HG03558 (cell line): ENCODE measurements at regions not wholly inside any gene's neighbourhood (a gene's known extent, or its start where the extent isn't known, plus 50 kb on each side); places are given as distances from the start of the nearest gene placed in this dataset.

Source experiments
- ATAC-seq: cut with Tn5 transposase; IDR thresholded peaks from one replicate; pipeline ENCODE4 v1.9.1; 2021; ENCODE audit warnings: moderate number of reproducible peaks; ENCODE audit not compliant: unreplicated experiment; ENCODE audit errors: extremely low read depth

DNA sequence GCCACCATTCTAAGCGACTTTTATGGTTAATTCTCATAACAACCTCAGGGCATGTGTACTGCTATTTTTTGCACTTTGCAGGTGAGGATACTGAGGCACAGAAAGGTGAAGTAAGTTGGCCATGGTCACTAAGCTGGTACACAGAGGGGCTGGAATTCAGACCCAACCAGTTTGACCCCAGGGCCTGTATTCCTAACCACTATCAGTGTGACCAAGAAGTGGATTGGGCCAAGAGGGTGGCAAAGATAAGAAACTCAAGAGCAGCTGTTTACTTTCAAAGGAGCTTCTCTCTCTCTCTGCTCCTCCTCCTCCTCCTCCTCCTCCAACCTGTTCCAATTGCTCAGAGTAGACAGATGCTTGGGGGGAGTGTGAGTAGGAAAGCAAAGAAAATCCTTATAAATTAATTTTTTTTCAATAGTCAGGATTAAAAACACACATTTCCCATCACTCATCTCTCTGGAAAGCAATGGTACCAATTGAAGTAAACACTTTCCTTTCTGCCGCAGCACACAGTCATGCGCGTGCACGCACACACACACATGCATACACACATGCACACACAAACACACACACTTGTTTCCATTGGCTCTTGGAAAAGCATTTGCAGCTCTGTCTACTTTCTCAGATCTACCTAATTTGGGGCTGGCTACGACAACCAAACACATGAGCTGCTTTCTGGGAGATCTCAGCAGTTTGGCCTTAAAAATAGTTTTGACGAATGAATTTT is 736.7 kb upstream of the WWC1 start:
- no peak for ATAC-seq

DNA sequence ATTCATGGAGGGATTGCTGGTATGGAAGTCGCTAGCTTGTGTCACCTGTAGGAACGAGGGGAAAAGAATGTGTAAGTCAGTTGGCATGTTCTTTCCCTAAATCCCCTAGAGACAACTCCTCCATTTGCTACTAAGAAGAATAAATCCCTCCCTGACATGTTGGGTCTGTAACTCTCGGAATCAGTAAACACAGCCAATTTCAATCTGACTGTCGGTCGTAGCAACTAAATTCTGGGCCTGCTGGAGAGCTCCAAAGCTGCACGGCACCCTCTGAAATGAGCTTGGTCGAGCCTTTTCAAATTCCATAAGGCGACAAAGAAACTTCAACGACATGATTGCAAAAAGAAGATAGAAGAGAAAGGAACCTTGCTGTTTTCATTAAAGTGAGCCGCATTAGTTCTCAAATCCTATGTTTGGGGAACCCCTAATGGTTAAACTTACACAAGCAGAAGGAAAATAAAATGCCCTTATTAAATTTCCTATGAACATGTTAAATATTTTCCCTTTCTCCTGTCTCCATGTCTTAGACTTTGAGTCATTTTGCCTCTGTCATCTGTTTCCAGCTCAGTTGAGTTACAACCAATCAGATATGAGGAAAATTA is 735.8 kb upstream of the WWC1 start:
- no peak for ATAC-seq

DNA sequence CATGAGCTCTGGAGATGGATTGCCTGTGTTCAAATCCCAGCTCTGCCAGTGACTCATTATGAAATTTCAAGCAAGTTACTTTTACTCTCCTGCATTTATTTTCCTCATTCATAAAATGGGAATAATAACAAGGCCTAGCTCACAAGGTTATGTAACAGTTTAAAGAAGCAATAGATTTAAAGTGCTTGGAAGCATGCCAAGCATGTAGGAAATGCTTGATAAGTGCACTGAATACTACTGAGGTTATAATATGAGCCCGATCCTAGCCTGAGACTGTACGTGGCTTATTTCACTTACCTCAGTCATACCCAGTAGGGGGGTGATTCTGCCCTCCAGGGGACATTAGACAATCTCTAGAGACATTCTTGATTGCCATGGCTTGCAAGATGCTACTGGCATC is 734.1 kb upstream of the WWC1 start:
- ATAC-seq = no peak

DNA sequence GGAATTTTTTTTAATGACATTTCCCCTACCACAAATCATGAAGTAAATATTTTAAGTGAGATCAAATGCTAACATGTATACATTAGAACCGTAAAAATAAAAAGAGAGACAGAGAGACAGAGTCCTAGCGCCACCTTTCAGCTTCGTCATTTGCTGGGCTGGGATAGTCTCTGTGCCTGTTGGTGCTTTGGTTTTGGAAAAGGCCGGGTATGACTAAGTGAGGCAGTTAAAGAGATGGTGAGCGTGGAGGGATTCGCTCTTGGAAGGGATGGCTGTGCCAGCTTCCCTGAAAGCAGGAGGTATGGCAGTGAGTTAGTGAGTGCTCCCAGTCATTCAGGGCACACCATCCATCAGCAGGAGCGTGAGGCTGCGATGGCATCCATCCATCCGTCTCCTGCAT is 729.6 kb upstream of the WWC1 start:
- no peak for ATAC-seq

DNA sequence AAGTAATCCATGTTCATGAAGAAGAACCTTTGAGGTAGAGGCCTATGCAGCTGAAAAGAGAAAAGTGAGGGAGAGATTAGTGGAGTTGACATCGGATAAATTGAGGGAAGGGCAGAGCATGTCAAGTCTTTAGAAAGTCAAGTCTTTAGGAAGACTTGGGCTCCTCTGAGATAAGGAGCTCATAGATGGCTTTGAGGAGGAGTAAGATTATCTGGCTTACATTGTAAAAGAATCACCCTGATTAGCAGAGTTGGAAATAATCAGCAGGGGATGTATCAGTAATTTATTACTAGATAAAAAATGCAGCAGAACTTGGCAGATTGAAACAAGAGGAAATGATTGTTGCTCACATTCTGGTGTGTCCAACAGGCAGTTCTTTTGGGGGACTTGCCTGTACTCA is 727.2 kb upstream of the WWC1 start:
- no peak for ATAC-seq

DNA sequence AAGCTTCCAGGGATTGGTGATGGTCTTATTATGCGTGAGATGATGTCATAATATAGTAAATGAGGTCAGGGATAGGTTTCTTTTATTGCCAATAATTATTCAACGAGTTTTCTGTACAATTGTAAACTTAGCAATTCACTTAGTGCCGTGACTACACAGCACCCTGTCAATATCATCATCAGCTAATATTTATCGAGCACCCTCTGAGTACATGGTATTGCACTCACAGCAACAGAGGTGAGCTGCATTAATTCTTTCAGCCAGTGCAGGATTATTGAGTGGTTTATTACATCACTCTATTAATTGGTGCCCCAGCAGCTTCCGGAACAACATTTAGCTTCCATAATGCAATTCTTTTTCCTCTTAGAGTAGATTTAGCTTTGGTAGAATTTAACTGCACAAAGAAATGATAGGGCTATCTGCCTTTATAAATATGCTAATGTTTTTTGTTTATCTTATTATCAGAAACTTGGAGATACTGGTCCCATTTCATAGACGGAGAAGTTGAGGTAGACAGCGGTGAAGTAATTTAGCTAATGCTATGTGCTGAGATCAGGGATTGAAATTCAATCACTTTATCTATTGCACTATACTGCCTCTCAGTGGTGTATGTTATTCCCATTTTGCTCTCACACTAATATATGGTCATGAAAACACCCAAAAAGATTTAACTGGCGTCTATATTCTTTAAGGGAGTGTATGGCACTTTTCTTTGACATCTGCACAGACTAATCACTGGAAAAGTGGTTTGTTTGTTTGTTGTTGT is 726.1 kb upstream of the WWC1 start:
- no peak for ATAC-seq

DNA sequence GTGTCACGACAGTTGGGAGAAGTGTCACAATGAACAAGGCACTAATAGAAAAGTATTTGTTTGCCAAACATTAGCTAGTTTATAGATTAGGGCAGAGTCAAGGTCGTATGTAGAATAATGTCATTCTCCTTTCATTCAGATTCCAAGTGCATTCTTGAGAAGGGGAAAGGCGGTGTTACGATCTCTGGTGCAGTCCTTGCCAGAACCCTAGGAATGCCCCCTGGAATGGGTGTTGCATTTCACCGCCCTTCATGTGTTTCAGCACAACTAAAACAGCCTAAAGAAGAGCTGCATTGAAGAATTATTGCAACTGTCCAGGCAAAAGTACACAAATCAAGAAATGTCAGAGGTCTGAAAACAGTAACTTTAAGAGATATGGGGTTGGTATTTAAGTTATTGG is 721.0 kb upstream of the WWC1 start:
- no peak for ATAC-seq

DNA sequence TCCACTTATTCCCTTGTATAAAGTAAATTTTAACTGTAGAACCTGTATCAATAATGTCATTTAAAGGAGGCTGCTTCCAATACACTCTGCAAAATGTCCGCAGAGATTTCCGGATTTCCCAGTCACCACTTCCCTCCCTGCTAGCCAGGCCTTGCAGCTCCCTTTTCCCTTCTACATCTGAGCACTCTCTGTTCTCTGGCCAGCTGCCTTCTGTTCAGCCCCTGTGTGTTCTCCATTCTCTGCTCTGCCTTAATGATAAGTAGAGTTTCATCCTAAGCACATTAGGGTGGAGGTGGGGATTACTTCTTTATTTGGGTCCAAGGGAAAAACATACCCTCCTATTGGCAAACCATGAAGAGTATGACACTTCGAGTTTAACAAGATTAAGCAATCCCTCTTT is 719.6 kb upstream of the WWC1 start:
- ATAC-seq = no peak

DNA sequence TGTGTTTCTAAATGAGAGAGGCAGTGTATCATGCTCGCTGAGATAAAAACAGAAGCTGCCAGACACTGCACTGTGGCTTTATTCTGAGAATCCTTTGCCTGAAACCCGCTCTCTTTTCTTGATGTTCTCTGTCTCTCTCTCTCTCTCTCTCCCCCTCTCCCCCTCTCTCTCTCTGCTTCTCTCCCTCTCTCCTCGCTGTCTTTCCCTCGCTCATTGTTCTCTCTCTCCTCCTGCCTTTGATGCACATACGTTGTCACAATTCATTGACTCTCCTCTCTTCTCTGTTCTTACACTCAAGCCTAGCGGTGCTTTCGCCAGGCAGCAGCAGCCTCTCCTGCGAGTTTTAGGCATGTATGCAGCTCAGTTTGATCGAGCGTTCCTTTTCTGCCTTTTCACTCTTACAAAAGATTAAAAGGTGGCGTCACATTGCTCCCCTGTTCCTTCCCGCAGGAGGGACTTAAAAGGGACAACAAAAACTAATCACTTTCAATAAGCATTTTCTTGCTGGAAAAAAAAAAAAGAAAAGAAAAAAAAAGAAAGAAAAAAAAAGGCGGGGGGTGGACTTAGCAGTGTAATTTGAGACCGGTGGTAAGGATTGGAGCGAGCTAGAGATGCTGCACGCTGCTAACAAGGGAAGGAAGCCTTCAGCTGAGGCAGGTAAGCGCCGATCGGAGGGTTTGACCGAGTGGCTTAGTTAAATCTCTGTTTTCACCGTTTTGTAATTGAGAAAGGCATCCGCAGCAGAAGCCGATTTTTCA is 717.9 kb upstream of the WWC1 start:
- ATAC-seq = no peak

DNA sequence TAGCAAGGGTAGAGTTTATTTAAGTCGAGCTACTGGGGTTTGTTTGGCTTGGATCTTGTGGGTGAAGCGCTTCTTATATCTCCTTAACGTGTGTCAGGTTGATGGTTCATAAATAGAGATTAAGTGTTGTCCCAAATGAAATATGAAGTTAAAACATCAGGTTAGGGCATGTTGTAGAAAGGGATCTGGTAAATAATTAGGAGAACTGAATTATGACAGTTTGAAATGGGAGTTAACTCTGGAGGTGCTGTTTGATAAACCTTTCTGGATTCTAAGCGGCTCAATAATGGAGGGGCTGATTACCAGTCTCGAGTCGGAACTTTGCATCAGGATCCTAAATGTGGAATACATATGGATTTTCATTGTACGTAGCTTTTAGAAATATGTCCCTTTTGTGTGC is 717.0 kb upstream of the WWC1 start:
- no peak for ATAC-seq

DNA sequence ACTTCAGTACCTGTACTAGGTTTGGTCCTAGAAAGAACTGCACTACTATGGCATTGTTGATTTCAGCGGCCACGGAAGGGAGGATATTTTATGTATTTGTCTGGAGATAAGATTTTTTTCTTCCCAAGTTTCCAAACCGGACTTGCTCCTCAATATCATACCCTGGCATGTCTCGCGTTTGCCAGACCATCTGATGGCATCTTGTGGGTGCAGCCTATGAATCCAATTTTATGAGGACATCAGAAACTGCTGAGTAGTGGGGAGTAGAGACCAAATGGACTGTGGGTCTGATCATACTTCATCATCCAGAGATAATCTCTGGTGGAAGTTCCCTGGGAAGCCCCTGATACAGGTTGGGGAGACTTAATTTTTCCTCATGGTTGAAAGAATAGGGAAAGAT is 716.1 kb upstream of the WWC1 start:
- no peak for ATAC-seq

DNA sequence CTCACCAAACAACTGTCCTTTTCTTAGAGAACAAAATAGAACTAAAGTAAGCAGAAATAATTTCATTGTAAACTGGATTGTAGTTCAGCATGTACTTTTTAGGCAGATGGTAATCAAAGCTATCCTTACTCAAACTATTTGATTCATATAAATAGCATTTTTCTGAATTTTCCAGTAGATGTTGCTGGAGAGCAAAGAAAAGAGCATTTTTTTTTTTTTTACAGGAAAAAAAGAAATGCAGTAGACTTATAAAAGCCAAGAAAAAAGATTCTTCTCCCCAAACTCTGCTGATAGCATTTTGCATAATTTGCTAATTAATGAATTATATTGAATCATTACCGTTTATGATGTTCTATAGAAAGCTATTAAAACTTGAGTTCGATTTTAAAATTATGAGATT is 715.3 kb upstream of the WWC1 start:
- ATAC-seq = no peak

DNA sequence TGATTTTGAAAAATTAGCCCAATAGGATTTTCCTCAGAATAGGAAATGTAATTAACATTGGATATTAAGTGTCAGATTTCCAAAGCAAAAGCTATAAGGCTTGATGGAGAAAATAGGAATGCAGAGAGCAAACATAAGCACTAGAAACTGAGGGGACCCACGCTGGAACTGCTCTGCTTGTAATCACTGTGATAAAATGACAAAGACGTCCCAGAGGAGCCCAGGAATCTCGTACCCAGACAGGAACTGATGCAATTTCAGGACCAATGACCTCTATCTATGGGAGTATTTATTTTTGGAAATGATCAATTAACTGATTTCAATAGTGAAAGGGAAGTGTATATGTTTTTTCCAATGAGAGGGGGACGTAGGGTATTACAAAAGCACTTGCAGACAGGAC is 714.5 kb upstream of the WWC1 start:
- ATAC-seq = no peak

DNA sequence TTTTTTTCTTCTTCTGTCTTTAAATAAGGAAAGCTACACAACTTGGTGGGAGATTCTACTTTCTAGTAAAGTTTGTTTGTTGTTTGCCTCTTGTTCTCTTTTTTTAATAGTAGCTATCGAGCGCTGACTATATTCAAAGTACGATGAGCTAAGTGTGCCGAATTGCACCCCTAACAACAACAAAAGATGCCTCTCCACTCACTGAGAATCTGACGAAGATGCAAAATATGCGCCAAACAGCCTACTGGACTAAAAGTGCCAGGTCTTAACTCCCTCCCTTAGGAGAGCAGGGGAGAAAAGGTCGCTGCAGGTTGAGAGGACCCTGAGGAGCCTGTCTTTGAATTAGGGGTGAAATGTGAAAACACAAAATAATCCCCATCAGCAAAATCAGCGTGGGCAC is 713.8 kb upstream of the WWC1 start:
- no peak for ATAC-seq

DNA sequence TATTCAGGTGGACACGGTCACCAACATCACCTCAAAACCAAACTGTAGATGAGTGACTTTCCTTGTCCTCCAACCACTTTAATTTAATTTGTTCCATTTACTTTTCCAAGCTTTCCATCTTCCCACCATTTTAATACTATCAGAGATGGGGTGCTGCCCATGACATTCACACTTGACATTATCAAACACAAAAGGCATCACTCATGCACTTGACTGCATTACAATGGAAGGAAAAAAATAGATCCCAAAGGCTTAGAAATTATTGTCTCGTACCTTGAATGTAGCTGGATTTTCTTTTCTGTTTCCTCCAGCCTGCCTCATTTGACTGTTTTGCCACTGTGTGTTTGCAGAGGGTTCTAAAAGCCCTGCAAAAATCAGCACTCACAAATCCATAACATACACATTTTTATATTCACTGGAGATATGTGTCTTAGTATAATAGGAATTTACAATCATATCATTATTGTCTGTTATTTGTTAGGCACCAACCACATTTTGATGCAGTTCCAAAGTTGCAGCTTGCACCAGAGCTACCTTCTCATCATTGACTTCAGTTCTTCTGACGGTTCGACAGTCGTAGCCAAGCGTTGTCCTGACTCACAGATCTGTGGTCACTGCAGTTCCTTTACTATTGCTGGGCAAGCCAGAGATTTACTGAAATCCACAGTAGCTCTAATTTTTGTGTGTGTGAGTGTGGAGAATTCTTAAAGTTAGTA is 712.3 kb upstream of the WWC1 start:
- ATAC-seq = no peak

DNA sequence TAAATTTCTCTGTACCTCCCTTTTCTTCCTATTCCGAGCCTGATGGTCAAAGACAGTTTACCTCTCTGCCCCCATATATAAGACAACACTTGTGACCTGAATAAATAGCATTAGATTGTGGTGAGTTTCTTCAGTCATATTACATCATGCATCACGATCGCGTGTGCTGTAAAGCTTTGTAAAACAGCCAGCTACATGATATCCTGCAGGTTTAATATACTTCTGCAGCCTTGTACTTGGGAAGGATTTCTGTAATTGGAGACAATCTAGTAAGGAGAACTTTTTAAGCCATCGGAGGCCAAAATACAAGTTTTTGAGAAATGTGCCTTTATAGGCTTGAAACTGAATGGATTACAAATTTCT is 711.8 kb upstream of the WWC1 start:
- no peak for ATAC-seq

DNA sequence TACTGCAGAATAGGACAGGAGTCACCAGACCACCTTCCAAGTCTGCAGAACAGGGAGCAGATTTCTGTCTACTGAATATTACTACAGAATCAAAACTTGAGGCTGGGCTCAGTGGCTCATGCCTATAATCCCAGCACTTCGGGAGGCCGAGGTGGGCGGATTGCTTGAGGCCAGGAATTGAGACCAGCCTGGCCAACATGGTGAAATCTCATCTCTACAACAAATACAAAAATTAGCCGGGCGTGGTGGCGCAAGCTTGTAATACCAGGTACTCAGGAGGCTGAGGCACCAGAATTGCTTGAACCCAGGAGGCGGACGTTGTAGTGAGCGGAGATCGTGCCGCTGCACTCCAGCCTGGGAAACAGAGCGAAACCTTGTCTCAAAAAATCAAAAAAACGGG is 710.8 kb upstream of the WWC1 start:
- ATAC-seq = no peak

DNA sequence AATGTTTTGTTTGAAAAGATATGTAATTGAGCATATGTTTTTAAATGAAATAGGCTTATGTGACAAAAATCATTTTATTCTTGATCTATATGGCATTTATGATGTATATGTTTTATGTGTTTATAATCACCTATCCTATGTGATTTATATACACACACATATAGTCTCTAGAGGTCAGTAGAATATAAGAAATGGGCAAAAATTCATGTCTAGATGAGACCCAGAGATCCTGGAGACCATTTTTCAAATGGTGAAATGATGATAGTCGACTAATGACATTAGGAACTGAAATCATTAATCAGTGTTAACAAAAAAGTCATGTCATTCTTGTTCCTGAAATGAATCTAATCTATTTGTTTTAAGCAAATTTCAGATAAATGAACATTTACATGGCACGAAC is 709.2 kb upstream of the WWC1 start:
- no peak for ATAC-seq

DNA sequence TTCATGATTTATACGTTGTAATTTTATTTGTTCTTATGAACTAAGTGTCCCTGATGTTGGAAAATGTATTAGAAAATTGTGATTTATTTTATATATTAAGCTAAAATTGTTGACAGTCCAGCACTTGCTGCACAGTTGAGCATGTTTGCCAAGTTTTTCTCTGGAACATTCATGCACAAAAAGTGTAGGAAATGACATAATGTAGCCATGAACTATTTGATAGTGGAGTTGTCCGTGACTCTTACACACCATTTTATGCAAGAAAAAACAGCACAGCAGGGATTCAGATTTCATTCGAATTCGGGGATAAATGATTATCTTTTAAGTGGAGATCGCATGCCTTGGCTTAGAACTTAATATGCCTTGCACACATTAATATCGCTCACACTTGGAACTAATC is 708.6 kb upstream of the WWC1 start:
- ATAC-seq = no peak

DNA sequence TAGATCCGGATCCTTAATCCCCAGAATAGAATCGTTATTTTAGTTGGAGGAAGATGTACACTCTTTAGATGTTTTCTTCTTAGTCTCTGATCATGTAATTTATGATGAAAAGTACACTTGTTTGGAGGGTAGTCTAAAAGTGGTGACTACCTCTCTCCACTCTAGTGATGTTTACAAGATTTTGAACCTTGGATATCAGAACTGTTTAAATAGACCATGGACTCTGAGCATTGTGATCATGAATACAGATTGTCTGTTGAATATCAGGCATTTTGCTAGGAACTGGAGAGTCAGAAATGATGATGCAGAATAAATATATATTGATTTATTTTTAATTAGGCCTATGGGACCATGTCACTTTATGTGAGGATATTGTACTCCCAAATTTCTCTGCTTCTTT is 706.3 kb upstream of the WWC1 start:
- no peak for ATAC-seq
